Thyroid gland (tissue), 4 donors: ENCODE measurements at regions not wholly inside any gene's neighbourhood (a gene's known extent, or its start where the extent isn't known, plus 50 kb on each side); places are given as distances from the start of the nearest gene placed in this dataset.

Experiments used
- DNase-seq, 2 donors: peaks; one replicate each; pipeline ENCODE4 v3.0.0-alpha.2; 2019
- H3K27ac ChIP-seq, 3 donors: fragments of 200-600 bp; sonication (generic); 1 replicate in 2 of 3; 2 replicates in 1 of 3; pipeline ENCODE4 v1.5.1; 2016 to 2019; ENCODE audit warnings: mild to moderate bottlenecking in 1 of 3, moderate library complexity in 1 of 3
- H3K27me3 ChIP-seq: fragments of 200-600 bp; sonication (generic); one replicate; pipeline ENCODE4 v1.5.1; 2019
- H3K36me3 ChIP-seq, 2 donors: fragments of 200-600 bp; sonication (generic); one replicate each; pipeline ENCODE4 v1.5.1; 2016 to 2019
- H3K4me1 ChIP-seq, 2 donors: fragments of 200-600 bp; sonication (generic); one replicate each; pipeline ENCODE4 v1.5.1; 2017 to 2019
- H3K4me3 ChIP-seq, 3 donors: fragments of 200-600 bp; sonication (generic); replicated peaks in 1 of 3; 1 replicate in 2 of 3; 2 replicates in 1 of 3; pipeline ENCODE4 v1.5.1; 2016; ENCODE audit warnings: mild to moderate bottlenecking in 1 of 3
- H3K9me3 ChIP-seq: fragments of 200-600 bp; sonication (generic); one replicate; pipeline ENCODE4 v1.5.1; 2017
- POLR2A ChIP-seq, 2 donors: fragments of 450-650 bp; IDR thresholded peaks; one replicate each; pipeline ENCODE4 v1.6.1; 2017; ENCODE audit warnings: antibody characterized with exemption in 2 of 2, mild to moderate bottlenecking in 2 of 2, moderate library complexity in 1 of 2
- WGBS, 2 donors: methylation state at CpG; one replicate each; pipeline ENCODE4 v1.1.5; 2017; 5-methylcytosine and 5-hydroxymethylcytosine counted together
- intact Hi-C: fragments of 100-400 bp; cut with DNase I; formaldehyde crosslinking; loops from one replicate; pipeline ENCODE4 v1.15.1; 2023
- TF ChIP-seq, protein P1 (sequence below), 6 experiments: fragments of 200-600 bp in 3 of 6; fragments of 450-650 bp in 3 of 6; sonication (generic) in 3 of 6; IDR thresholded peaks; one replicate each; pipeline ENCODE4 v1.5.1; 2016 to 2019; ENCODE audit warnings: antibody characterized with exemption in 6 of 6, mild to moderate bottlenecking in 2 of 6, inconsistent platforms in 1 of 6, moderate library complexity in 1 of 6

DNA sequence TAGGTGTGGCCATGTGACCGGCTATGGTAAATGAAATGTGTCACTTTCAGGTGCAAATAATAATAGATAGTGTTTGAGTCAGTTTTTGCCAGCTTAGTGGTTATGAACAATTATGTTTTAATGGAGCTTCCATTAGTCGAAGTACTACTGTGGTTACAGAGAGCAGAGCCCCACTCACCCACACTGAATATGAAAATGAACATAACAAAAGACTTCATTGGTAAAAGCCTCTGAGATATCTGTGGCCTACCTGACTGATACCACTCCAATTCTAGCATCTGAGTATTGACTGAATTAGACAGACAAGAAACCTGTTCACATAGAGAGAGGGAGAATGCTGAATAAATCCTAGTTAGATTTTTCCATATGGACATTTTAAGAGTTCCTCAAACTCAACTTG, 405.6 kb downstream of the BRINP1 start:
- Histone ChIP-seq H3K27me3 (no peaks in the 10 kb centered on the region), H3K4me1 (peaks cover 9 to 14% of the 10 kb centered on the region in 2 donors), H3K36me3 (no peaks in the 10 kb centered on the region), H3K9me3 (no peaks in the 10 kb centered on the region), H3K4me3 (no peak overlapping the region), H3K27ac (no peak overlapping the region)
- no peak for TF ChIP-seq POLR2A (IDR thresholded peaks at IDR 0.05)
- TF ChIP-seq, protein P1, sequence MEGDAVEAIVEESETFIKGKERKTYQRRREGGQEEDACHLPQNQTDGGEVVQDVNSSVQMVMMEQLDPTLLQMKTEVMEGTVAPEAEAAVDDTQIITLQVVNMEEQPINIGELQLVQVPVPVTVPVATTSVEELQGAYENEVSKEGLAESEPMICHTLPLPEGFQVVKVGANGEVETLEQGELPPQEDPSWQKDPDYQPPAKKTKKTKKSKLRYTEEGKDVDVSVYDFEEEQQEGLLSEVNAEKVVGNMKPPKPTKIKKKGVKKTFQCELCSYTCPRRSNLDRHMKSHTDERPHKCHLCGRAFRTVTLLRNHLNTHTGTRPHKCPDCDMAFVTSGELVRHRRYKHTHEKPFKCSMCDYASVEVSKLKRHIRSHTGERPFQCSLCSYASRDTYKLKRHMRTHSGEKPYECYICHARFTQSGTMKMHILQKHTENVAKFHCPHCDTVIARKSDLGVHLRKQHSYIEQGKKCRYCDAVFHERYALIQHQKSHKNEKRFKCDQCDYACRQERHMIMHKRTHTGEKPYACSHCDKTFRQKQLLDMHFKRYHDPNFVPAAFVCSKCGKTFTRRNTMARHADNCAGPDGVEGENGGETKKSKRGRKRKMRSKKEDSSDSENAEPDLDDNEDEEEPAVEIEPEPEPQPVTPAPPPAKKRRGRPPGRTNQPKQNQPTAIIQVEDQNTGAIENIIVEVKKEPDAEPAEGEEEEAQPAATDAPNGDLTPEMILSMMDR (IDR thresholded peaks at IDR 0.05): no peak
- intact Hi-C loops: no loop called here
- WGBS, 2 donors: 96 to 97% methylated on average over 2 of the region's 2 CpGs
- DNase-seq: no peak

DNA sequence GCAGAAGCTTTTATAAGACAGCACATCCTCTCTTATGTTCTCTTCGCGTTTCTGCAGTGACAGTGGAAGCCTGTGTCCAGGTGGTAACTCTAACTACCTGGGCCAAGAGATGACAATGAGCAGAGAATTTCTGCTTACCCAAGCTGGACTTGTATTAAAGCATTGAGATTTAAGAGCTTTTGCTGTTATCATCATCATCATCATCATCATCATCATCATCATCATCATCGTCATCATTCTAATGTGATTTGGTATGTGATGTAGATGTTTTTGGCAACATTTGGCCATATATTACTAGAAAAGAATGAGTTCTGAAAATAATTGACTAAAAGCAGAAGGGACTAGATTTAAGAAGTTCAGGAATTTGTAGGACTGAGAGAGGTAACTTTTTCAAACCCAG, 401.3 kb downstream of the BRINP1 start:
- no peak for DNase-seq
- no peak overlapping the region for H3K27ac ChIP-seq
- no peaks in the 10 kb centered on the region for H3K9me3 ChIP-seq
- H3K27me3 ChIP-seq: no peaks in the 10 kb centered on the region
- intact Hi-C loops: no loop called here
- no peaks in the 10 kb centered on the region for H3K36me3 ChIP-seq
- H3K4me1 ChIP-seq: peaks cover 0 to under 1% of the 10 kb centered on the region in 2 donors
- 93 to 95% methylated on average over 3 of the region's 3 CpGs for WGBS, 2 donors
- no peak overlapping the region for H3K4me3 ChIP-seq
- TF ChIP-seq POLR2A (IDR thresholded peaks at IDR 0.05): no peak
- TF ChIP-seq, protein P1 (IDR thresholded peaks at IDR 0.05): no peak

DNA sequence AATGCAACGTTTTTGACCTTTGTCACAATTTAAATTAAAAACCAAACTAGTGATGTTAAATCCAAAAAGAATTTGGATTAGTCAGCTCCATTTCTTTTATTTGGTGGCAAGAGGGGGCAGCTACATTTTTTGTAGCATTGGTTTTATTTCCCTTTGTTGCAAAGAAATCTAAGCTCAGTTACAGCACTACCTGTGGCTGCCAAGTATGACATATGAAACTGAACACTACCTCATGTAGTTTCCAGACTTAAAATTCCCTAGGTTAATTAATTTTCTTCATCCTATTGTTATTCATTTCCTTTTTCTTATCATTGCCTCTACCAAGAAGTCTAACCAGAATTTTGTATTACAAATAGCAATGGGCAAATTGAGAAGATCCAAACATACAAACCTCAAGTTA, 393.5 kb downstream of the BRINP1 start:
- 72% methylated on average over 1 of the region's 1 CpG for WGBS, 2 donors
- no peak overlapping the region for H3K4me3 ChIP-seq
- no peaks in the 10 kb centered on the region for H3K36me3 ChIP-seq
- H3K27ac ChIP-seq: no peak overlapping the region
- TF ChIP-seq, protein P1 (IDR thresholded peaks at IDR 0.05): no peak
- DNase-seq: no peak
- H3K4me1 ChIP-seq: no peaks in the 10 kb centered on the region
- no peaks in the 10 kb centered on the region for H3K27me3 ChIP-seq
- H3K9me3 ChIP-seq: no peaks in the 10 kb centered on the region
- intact Hi-C loops: no loop called here

DNA sequence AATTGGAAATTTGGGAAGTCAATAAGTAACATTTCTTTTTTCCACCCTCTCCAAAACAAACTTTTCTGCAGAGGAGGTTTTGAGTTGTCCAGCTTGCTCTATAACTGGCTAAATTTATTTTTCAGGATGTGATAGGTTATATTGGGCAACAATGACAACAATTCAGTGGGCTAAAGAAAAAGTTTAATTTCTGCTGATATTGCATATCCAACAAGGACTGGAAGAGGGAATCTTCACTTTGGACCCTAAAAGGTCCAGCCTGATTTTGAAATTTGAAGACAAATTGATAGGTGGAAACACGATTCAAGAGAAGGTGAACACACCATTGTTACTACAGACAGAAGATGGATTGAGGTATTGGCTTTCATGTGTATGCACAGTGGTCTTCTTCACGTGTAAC, 393.1 kb downstream of the BRINP1 start:
- H3K27me3 ChIP-seq: no peaks in the 10 kb centered on the region
- TF ChIP-seq POLR2A (IDR thresholded peaks at IDR 0.05): no peak
- TF ChIP-seq, protein P1 (IDR thresholded peaks at IDR 0.05): no peak
- intact Hi-C loops: no loop called here
- DNase-seq: no peak
- no peak overlapping the region for H3K4me3 ChIP-seq
- no peak overlapping the region for H3K27ac ChIP-seq
- H3K36me3 ChIP-seq: no peaks in the 10 kb centered on the region
- no peaks in the 10 kb centered on the region for H3K9me3 ChIP-seq
- 30 to 46% methylated on average over 2 of the region's 2 CpGs for WGBS, 2 donors
- no peaks in the 10 kb centered on the region for H3K4me1 ChIP-seq

DNA sequence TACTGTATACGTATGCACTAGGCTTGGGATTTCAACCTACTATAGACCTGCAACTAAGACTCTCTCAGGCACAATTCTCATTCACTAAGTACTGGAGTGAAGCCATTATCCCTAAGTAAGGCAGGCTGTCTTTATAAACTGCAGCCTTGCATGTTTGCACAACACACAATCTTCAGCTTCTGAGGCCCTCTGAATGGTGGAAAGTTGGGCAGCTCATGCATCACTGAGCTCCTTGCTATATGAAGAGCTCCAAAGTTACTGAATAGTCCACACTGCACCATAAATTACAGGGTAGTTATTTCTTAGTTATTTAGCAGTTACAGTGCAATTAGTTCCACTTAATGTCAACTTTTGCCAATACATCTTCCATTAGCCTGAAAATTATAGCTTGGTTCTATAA, 384.6 kb downstream of the BRINP1 start:
- H3K27me3 ChIP-seq: no peaks in the 10 kb centered on the region
- TF ChIP-seq, protein P1 (IDR thresholded peaks at IDR 0.05): no peak
- TF ChIP-seq POLR2A (IDR thresholded peaks at IDR 0.05): no peak
- intact Hi-C loops: no loop called here
- peaks cover 9 to 16% of the 10 kb centered on the region in 2 donors for H3K4me1 ChIP-seq
- no peaks in the 10 kb centered on the region for H3K36me3 ChIP-seq
- 31 to 50% methylated on average over 1 of the region's 1 CpG for WGBS, 2 donors
- no peak for DNase-seq
- H3K4me3 ChIP-seq: no peak overlapping the region
- no peak overlapping the region for H3K27ac ChIP-seq
- no peaks in the 10 kb centered on the region for H3K9me3 ChIP-seq
